Epithelial cell of proximal tubule (primary cell): ENCODE measurements at regions not wholly inside any gene's neighbourhood (a gene's known extent, or its start where the extent isn't known, plus 50 kb on each side); places are given as distances from the start of the nearest gene placed in this dataset.

Experiments used
- DNase-seq: peaks from one replicate; pipeline ENCODE4 v3.0.0-alpha.2; 2011; ENCODE audit warnings: low read depth
- H3K4me3 ChIP-seq: 2 replicates; pipeline ENCODE4 v1.5.1; 2011; ENCODE audit warnings: low read depth, mild to moderate bottlenecking, low read length
- CTCF ChIP-seq: conservative IDR thresholded peaks from 2 replicates; pipeline ENCODE4 v1.5.1; 2012; ENCODE audit warnings: low read depth, mild to moderate bottlenecking, low read length

- DNase-seq: no peak
- H3K4me3 ChIP-seq: no peak overlapping the region
- no peak for TF ChIP-seq CTCF
Measured at GRCh38 chr9:21574261-21574660, 92.1 kb upstream of the IFNE start.

GRCh38 chr9:21576331-21577189 lies 94.4 kb upstream of the IFNE start:
- DNase-seq: peak; percentile 96
- TF ChIP-seq CTCF: no peak
- peak overlapping the region; percentile 46 for H3K4me3 ChIP-seq

GRCh38 chr9:21579247-21579671 lies 97.1 kb upstream of the IFNE start:
- no peak overlapping the region for H3K4me3 ChIP-seq
- TF ChIP-seq CTCF: no peak
- DNase-seq: no peak

- no peak overlapping the region for H3K4me3 ChIP-seq
- no peak for DNase-seq
- TF ChIP-seq CTCF: no peak
Measured at GRCh38 chr9:21579743-21580142, 97.6 kb upstream of the IFNE start.

GRCh38 chr9:21580636-21581378 lies 98.7 kb upstream of the IFNE start:
- no peak overlapping the region for H3K4me3 ChIP-seq
- no peak for TF ChIP-seq CTCF
- DNase-seq: no peak

- no peak overlapping the region for H3K4me3 ChIP-seq
- no peak for TF ChIP-seq CTCF
- DNase-seq: no peak
Measured at GRCh38 chr9:21583628-21584377, 101.7 kb upstream of the IFNE start.
